Stimulated activated CD4-positive, alpha-beta T cell treated with anti-CD3 and anti-CD28 coated beads, Interleukin-12 subunit alpha, Interleukin-12 subunit beta, amount 100 ng/mL, for 48 hours (primary cell): ENCODE measurements at regions not wholly inside any gene's neighbourhood (a gene's known extent, or its start where the extent isn't known, plus 50 kb on each side); places are given as distances from the start of the nearest gene placed in this dataset.

ENCODE experiments used
- DNase-seq, 3 donors: peaks; one replicate each; pipeline ENCODE4 v3.0.0-alpha.2; 2020; ENCODE audit warnings: low read depth in 2 of 3, low spot score in 1 of 3

DNA sequence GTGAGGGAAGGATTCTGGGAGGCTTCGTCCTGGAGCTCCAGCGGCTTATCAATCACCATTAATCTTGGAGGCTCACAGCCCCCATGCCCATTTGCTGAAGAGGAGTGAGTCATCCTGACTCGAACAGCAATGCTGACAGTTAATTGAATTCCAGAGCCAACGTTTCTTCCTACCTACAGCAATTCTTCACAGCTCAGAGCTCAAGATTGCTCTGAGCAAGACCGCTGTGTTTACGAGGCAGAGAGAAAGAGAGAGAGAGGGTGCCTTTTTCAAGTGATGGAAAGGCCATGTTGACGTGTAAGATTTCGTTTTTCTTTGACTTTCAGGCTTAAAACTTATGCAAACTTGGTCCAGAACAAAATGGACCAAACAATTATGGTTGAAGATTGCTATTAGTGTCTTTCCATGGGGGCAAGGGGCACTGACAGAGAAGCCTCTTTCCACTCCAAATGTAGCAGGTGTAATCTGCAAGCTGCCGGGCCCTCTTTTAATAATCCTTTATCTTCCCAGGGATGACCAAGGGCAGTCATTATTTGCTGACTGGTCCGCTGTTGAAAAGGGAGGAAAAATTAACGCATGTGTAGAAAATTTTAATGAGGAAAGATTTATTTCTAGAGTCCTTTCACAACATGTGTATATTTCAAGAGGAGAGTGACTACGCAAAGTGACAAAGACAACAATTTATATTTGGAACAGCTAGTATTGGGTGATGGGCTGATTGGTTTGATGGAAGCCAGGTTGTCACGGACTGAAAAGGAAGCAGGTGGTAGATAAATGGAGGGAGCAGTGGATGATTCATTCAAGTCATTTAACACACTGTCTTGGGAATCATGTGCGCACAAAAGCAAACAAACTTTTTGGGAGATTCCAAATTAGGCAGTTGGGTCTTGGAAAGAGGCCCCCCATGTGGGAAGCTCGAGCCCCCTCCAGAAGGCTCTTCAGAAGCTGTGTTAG lies 136.1 kb upstream of the IRF2BP2 start:
- no peak for DNase-seq

GRCh38 chr1:234745276-234745675 lies 135.3 kb upstream of the IRF2BP2 start:
- DNase-seq, result no peak

GRCh38 chr1:234743791-234744611 lies 134.0 kb upstream of the IRF2BP2 start:
- DNase-seq, result no peak

DNA sequence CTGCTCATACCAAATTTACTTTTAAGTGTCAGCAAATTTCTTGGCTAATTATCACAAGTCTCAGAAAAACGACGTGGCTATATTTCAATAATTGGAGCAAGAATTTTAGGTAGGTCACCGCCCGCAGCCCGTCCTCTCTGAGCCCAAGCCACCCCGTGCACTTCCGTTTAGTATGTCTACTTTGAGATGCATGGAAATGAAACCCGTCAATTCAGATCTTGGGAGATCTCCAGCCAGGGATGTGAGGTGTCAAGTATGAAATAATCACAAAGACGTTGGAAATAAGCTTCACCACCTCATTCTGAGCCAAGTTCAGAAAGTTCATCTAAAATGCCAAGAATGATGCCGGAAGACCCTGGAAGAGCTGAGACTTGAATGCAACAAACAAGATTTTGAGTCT lies 132.6 kb upstream of the IRF2BP2 start:
- DNase-seq, result no peak

DNA sequence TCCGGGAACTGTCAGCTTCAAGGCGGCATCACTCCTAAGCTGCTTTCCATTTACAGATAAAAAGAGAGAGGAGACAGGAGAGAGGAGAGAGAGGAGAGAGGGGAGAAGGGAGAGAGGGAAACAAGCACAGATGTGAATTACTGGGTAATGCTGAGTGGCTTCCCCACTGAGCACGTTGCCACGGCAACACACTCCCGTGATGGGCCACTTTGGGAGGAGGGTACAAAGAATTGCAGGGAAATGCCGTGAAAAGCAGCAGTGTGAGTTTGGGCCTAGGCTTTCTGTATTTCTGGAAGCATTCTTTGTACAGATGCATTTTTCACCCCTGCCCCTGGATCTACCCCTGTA lies 128.0 kb upstream of the IRF2BP2 start:
- no peak for DNase-seq

DNA sequence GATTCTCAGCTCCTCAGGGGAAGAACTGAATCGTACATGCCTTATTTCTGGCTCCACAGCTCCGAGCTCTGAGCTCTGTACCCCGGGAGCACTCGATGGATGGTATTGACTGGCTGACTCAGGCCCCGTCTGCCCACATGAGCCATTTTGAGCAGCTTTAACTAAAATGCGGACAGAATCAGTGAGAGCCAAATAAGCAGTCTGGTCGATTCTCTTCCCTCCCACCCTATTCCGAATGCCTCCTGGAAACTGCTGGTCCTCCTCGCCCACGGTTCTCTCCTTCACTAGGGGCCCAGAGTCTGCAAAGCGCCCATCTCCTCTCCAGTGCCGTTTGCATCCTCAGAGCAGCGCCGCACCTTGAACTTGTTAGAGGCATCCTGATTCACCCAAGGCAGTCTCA lies 125.9 kb upstream of the IRF2BP2 start:
- DNase-seq, result no peak

GRCh38 chr1:234735476-234735875 lies 125.5 kb upstream of the IRF2BP2 start:
- no peak for DNase-seq

- no peak for DNase-seq
Observed at GRCh38 chr1:234734869-234735268, 124.9 kb upstream of the IRF2BP2 start.

GRCh38 chr1:234734412-234734835 lies 124.4 kb upstream of the IRF2BP2 start:
- no peak for DNase-seq

- DNase-seq, result no peak
Observed at GRCh38 chr1:234733427-234733826, 123.4 kb upstream of the IRF2BP2 start.

- DNase-seq, result no peak
Observed at GRCh38 chr1:234732671-234733390, 122.9 kb upstream of the IRF2BP2 start.

- no peak for DNase-seq
Observed at GRCh38 chr1:234732260-234732659, 122.3 kb upstream of the IRF2BP2 start.

DNA sequence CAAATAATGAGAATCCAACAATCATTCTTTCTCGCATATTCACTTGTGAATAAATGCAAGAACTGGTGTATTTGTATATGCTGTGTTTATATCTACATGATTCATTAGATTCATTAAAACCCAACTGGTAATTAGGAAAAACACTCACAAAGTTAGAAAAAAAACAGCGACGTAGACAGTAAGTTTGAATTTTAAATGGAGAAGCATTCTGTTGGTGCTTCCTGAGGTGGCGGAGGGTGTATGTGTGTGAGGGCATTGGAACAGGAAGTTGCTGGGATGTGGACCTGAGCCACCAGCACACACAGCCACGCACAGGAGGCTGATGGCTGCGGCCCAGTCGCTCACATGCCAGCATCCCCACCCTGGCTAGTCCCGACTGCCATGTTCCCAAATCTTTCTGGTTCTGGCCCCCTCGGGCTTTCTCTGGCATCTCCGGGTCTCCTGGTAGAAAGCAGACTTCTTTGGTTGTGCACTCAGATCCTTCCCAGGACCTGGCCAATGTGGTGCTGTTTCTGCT lies 121.6 kb upstream of the IRF2BP2 start:
- DNase-seq, result peak in 1 of 3 donors; percentile 17

- peak; percentile 26 to 58 (median 46) for DNase-seq
Observed at GRCh38 chr1:234730770-234731568, 121.0 kb upstream of the IRF2BP2 start.

DNA sequence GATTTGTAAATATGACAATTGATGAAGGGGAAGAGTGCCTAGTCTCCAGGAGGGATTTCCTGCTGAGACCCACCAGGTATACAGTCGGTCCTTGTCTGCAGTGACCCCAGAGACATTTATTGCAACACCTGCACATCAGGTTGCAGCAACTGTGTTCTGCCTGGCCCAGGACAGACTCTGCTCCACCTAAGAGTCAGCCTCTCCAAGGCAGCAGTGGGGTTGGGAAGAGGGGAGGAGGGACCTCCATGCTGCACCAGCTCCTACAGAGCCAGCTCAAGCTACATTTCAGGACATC lies 120.4 kb upstream of the IRF2BP2 start:
- no peak for DNase-seq

- DNase-seq, result no peak
Observed at GRCh38 chr1:234729561-234730474, 119.8 kb upstream of the IRF2BP2 start.

DNA sequence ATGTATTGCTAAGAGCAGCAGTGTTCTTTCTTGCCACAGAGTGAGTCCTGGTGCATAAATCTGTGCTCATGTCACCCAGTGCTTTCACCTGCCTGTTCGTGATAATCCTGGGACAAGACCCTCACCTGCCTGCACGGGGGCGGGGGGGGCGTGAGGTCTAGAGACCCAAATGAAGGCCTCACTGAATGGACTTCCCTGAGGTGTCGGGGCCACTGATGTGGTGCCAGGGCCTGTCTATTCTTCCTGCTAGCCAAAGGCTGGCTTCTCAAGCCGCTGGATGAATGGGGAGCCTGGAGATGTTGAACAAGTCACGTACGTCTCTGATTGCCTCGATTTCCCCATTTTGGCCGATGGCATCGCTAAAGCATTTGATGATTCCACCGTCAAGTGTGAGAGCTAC lies 118.8 kb upstream of the IRF2BP2 start:
- DNase-seq, result no peak

- DNase-seq, result no peak
Observed at GRCh38 chr1:234727018-234727940, 117.3 kb upstream of the IRF2BP2 start.
